Embryonic facial prominence (tissue), 1 donor: ENCODE measurements at regions not wholly inside any gene's neighbourhood (a gene's known extent, or its start where the extent isn't known, plus 50 kb on each side); places are given as distances from the start of the nearest gene placed in this dataset.

Experiments
- DNase-seq: peaks from one replicate; pipeline ENCODE4 v3.0.0-alpha.2; 2016; ENCODE audit errors: extremely low spot score

DNA sequence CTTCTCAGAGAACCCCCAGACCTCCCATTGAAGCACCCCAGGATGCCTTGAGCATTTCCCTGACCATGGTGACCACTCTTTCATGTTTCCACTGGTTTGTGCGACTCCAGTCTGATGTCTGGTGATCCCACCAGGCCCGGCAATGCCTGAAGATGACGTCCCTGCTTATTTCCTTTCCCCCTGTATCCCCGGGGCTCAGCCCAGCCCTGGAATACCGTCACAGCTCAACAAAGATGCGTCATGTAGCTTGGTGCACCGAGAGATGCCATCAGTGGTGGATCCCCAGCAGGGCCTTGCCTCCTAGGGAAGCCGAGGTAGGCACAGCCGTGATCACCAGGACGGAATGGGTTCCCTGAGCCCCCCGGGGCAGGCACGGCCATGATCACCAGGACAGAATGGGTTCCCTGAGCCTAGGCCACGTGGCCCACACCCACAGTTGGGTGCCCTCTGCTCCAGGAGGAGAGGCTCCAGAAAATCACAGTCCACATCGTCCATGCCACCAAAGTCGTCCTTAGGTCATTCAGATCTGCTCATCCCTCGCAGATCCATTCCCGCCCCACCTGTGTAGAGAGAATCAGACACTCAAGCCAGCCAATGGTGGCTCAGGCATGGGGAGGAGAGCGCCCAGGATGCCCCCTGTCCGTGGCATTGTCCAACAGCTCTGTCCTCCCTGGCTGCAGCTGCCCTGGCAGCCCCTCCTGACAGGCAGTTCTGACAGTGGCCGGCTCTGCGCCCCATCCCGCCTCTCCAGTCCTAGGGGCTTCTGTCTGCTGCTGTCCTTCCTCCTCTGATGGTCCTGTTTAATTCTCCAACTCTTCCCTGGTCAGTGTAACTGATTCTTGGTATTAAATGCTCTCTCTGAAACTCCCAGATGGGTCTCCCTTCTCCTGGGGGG lies 261.1 kb downstream of the RBFOX3 start:
- no peak for DNase-seq

DNA sequence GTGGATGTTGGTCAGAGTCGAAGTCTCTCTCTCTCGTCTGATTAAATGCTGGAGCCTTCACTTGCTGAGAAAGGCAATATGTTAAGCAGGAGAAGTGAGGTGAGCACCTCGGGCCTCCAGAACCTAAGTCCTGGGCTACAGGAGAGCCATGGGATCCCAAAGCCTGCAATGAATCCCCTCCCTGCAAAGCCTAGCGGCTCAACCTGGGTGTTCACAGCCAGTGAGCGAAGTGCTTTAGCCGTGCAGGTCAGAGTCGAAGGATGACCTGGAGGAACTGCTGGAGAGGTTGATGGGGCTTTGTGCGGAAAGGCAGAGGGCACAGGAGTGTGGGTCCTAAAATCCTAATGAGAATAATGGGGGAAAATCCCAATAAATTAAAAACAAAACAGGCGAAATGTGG lies 267.8 kb downstream of the ENGASE start:
- no peak for DNase-seq

DNA sequence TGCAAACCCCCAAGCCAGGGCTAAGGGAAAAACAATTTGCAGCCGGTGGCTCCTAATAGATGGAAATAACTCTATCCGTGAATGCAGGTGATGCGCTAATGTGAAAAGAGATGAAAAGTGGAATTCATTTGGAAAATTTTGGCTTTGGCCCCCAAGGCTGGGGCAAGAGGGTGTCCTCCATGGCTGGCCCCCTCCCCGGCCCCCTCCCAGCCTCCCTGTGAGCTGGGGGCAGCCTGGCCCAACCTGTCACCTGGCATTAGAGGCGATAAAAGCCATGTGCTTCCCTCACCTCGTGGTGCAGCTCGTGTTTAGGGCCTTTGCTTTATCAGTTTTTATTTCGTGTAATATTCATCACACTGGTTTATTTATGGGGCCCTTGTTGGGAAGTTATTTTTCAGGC lies 267.2 kb downstream of the ENGASE start:
- DNase-seq = no peak

DNA sequence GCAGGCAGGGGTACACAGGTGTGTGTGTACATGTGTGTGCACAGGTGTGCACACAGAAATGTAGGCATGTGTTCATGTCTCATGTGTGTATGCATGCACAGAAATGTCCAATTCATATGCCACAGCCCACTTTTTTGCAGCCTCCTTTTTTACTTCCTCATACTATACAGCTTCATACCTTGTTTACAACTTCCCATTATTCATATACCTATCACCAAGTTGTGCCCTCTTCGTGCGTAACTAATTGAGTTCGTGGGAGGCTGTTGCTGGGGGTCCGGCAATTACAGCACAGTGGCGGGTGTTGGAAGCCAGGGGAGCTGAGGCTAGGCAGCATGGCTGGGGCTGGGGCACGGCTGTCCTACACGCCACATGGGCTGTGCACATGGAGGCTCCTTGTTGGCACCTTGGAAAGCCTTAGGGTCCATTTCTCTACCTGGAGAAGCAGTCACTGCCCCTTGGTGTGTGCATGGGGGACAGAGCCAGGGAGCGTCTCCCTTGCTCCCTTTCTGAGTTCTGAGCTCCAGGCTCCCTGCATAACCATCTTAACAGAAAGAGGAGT lies 266.7 kb downstream of the ENGASE start:
- no peak for DNase-seq

DNA sequence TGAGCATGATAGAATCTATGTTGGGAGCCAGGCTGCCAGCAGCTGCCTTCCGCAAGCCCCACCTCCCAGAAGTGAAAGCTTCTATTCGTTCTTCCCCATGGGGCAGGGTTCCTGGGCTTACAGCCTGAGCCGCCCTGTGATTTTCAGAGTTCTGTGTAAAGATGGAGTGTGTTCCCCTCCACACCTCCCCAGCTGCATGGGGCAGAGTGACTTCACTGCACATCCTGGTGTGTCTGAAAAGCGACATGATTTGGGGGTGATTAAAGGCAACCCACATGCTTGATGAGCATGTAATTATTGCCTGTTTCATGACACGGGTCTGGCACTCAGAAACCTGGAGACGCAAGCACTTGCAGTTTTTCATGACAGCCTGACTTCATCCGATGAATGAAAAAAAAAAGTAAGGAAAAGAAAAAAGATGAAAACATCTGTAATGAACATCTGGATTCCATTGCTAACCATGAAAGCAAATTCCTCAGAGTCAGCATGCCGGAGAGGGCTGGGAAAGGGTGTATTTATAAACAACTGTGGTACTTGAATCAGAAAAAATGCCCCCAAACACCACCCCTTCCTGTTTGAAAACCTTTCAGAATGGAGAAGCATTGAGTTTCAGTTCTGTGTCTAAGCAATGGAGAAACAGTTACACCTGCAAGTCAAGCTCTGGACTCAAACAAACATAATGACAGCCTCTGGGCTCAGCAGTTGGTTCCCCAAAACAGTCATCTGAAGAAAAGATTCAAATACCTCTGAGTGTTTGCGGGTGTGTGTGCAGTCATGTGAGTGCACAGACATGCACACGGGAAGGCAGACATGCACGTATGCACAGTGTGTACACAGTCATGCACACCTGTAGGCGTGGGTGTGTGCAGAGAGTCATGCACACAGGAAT lies 266.0 kb downstream of the ENGASE start:
- DNase-seq = peak; percentile 45

DNA sequence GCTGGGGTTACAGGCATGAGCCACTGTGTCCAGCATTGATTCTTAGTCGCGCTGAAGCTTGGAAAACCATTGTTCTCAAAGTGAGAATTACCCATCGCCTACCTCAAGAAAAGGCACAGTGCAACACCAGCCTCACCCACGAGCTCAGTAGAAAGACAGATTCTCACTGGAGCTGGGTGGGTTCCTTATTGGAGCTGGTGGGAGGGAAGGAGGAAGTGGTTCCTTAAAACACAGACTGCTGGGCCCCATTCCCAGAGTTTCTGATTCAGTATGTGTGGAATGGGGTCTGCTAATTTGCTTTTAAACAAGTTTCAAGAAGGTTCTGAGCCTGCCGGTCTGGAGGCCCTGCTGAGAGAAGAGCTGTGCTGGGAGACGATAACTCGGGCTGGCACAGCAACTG lies 264.7 kb downstream of the ENGASE start:
- DNase-seq = no peak

DNA sequence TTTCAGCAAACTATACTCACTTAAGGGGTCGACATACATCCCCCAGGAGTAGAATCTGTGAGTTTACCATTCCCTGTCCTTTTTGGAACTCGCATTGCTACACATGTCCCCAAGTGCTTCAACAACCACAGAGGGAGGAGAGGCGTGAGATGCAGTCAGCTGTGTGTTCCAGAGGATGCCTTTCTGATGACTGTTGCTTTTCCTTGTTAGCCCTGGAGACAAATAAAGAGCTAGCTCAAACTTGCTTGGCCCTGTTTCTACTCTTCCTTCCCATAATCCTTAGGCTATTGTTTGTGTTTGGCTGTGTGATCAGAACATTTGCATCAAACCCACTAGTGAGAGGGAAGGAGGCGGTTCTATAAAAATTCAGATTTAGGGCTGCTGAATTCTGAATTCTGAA lies 264.0 kb downstream of the ENGASE start:
- DNase-seq = no peak

DNA sequence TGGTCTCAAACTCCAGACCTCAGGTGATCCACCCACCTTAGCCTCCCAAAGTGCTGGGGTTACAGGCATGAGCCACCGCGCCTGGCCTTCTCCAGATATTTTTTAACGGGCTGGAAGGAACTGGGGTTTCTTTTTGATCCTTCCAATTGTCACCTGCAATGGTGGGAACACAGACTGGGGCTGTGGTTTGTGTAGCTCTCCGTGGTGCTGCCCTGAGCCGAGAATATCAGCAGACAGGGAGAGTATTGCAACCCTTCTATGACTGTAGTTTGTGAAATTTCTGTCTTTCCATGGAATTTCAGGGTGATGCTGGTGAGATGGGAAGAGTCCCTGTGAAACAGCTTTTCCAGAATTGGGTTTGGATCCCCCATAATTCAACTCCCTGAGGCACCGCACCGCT lies 263.5 kb downstream of the ENGASE start:
- DNase-seq = no peak

DNA sequence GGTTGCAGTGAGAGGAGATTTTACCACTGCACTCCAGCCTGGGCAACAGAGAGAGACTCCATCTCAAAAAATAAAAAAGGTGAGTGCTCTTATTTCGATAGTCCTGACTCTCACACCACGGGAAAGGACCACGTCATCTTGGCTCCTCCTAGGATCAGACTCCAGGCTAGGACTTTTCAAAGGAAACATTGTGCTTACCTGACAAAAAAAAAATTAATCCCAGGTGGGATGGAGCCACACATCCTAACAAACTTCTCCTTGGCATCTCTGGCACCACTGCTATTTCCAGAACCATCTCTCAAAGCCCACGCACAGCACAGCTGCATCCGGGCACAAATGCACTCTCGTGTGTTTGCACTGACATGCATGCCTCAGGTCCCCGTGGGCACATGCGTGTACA lies 262.4 kb downstream of the ENGASE start:
- DNase-seq = no peak

DNA sequence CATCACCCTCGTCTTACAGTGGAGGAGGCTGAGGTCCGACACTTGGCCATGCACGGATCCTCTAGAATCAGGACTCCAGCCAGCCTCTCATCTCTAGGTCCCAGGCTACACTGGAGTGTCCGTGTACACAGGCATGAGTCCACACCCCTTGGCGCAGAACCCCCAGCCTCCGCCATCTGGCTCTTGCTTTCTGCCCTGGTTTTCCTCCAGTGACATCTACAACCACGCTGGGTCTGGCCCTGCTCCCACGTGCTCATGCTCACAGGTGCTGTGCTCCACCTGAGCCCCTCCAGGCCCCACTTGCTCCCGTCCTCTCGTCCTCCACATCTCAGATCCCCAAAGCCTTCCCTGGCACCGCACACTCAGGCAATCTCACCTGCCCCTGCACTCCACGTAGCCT lies 260.8 kb downstream of the ENGASE start:
- DNase-seq = no peak

DNA sequence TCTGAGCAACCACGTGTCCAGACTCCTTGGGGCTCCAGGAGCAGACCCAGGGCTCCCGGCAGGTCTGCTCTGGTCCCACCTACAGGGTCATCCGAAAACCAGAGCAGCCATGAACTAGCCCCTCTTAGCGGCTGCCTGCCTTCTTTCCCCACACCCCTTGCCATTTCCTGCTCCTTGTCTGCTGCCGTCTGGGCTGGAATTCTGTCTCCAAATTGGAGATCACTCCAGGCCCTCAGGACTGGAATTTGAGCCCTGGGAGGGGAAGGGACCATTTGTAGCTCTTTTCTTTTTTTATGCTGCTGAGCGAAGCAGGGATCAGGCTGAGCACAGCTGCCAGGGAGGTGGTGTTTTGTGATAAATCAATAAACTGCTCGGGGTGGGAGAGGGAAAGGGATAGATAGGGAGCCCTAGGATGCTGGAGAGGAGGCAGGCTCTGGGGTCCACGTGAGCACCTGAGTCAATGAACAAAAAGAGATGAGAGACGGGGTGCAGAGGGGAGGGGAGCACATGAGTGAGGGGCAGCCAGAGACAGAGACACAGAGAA lies 257.5 kb downstream of the ENGASE start:
- DNase-seq = no peak

DNA sequence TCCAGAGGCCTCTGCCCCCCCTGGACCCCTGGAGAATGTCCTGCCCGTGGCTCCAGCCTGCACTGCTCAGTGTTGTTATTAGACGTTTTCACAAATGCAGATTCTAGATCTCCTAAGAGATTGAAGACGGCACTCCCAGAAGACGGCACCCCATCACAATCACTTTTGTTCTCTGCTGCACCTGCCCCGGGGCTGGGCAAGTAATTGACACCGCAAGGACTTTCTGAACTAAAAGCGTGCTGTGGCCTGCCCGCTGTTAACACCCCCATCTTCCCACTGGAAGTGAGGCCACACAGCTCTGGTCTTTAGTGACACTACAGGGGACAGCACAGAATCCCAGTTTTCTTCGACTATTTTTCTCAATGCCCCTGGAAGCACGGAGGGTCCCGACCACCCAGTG lies 256.9 kb downstream of the ENGASE start:
- DNase-seq = no peak

DNA sequence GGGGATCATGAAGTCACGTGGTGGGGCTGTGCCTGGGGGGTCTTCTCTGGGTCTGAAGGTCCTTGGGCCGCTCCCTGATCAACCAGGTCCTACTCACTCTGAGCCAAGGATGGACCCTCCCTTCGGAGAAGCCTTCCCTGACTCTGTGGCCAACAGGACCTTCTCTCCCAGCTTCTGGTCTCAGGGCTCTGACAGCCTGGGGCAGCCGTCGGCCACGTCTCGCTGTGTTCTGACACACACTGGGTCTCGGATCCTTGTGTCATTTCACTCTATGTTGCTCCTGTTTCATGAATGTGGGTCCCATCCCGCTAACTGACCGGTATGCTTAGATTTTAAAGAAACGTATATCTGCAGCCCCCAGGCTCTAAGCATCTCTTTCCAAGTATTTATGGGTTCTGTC lies 256.1 kb downstream of the ENGASE start:
- DNase-seq = no peak

DNA sequence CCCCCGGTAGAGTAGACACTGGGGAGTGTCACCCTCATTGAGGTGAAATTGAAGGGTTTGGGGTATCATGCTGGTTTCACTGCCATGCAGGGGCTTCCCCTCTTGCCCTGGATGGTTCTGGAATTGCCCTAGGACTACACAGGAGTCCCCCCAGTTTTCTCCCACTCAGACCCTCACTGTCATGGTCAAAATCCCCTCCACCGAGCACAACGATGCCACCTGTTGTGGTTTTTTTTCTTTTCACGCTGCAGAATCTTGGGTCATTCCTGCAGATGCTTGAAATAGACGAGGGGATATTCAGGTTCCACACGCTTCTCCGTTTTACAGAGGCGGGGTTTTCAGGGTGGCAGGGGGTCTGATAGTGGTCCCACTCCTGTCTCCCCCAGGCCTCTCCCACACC lies 255.6 kb downstream of the ENGASE start:
- no peak for DNase-seq

DNA sequence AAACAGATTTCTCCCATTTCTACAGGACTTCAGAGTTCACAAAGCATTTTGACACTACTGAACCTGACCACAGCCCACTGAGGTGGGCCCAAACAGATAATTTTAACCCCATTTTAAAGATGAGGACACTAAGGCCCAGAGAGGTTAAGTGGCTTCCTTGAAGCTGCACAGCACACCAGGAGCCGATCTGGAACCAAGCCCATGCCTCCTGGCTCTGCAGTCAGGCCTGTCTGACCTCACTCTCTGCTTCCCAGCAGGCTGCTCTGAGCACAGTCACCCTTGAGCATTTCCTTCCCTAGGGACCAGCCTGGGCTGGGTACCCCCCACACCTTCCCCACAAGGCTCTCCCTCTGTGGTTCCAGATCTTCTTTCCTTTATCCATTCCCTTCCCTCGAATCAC lies 252.2 kb downstream of the ENGASE start:
- no peak for DNase-seq

DNA sequence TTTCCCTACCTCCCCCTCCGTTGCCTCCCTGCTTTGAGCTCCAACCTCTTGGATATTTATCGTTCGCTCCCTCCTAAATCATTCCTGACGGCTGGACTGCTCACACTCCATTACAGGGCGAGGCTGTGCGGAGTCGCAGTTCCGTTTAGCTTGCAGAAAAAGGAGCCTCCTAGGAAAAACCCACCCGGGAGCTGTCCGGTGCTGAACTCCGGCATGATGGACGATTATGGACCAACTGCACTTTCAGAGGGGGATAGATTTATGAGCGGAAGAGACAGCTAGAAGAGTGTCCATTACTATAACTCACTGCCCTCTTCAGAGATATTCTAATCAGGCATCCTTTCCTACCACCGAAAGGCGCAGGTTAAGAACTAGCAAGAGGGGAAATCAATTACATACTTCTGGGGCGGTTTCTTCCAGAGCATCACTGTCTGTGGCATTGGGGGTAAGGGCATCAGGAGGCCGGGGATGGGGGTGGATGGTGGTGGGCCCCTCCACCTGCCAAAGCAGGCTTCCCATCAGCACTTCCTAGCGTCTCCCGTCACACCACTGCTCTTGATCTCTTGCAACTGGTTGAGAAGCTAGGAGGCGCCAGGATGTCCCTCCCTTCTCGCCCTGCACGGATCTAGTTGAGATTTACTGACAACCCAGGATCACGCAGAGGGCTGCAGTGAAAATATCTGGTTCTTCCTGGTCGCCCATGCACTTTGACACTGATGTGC lies 251.2 kb downstream of the ENGASE start:
- no peak for DNase-seq

DNA sequence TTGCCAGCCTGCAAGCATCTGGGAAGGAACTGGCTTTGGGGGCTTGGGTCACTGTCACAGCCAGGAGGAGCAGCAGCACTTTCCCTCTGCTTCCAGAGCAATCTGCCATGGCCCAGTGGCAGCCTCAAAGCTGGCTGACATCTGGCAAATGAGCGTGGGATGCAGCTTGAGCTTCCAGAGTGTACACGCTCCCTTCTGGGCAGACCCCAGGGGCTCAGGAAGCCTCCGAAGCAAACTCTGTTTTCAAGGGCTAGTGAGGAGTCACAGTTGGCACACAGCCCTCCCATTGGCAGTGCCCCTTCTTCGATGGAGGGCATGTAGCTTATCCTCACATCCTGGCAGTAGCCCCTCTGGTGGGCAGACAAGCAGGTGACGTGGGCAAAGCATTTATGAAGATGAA lies 249.6 kb downstream of the ENGASE start:
- DNase-seq = no peak

DNA sequence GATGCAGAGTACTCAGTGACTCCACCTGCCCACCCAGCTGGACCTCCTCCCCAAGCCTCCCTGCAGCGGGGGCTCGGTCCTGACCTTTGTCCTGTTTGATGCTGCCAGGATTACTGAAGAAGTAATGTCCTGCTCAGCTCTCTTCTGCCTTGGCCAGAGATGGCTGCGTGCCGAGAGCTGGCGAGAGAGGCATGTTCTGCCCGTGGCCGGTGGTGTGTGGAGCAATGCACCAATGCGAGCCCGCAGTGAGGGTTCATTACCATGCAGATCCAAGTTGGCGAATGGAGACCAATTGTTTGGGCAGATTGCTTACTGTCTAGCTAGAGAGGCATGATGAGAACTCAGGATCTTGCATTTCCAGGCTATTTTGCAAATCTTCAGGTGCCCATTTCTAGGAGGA lies 248.9 kb downstream of the ENGASE start:
- no peak for DNase-seq

DNA sequence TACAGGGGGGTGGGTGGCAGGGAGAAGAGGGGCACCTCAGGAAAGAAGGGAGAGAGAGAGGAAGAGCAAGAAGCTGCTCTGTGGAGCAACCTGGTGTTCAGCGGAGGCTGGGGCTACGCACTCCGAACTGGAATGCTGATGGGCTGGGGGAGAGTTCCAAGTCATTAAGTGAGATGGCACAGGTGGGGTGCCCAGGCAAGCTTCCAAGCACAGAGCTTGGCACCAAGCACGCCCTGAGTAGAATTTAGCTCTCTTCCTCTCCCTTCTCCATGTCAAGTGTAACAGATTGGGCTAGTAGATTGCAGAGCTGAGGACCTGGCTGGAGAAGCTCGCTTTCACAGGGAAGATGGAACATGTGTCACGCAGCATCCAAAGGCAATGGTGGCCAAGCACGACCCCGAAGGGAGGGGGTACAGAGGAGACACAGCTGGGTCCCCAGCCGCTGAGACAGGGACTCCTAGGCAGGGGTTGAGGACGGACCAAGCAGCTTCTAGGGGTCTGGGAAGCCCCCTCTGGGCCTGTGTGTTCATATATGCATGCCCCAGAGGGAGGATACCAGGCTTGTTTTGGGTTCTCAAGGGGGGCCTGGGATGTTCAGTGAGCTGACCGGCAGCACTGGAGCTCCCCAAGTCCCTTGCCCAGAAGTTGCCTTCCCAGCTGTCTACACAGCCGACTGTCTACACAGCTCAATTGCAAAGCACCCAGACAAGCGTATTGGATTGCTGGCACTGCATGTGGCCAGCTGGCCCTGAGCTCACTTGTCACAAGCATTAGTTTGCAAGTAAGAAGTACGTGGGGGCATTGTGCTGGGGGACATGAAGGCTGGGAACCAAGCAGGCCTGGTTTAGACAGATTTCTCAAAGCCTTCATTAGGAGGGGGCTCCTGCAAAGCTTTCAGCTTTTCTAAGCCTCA lies 247.8 kb downstream of the ENGASE start:
- DNase-seq = no peak

DNA sequence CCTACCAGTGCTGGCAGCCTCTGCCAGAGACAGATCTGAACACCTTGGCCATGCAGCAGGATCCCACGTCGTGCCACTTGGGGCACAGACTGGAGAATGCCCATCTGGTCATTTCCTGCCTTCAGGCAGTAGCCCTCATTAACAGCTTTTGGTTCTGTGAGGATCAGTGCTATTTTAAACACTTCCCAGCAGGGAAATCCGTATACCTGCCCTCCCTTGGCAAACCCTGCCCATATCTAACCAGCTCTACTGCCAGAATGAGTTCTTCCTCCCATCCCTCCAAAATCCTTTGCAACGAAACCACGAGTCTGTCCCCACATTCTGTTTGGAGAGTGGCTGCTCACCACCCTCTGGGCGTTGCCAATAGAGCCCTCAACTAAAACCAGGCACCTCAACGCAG lies 245.7 kb downstream of the ENGASE start:
- no peak for DNase-seq

DNA sequence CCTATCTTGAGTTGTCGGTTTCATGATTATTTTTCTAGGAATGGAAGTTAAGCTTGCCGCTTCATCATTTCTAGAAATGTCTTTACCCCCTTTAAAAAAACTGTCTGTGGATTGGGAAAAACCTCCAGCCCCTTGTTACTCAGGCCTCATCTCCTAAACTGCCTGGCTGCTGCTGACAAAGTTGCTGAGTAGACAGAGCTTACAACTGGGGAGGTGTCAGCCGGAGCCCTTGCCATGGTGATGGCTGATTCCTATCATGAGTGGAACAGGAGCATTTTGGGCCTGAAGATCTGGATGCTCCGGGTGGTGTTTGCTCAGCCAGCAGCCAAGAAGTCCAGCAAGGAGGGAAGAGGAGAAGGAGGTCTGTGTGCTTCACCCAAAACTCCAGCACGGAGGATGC lies 243.3 kb downstream of the ENGASE start:
- DNase-seq = no peak
